GM10266 (cell line): ENCODE measurements at regions not wholly inside any gene's neighbourhood (a gene's known extent, or its start where the extent isn't known, plus 50 kb on each side); places are given as distances from the start of the nearest gene placed in this dataset.

Experiments
- DNase-seq: peaks from one replicate; pipeline ENCODE4 v3.0.0; 2012; ENCODE audit errors: extremely low spot score
- CTCF ChIP-seq: IDR thresholded peaks from 2 replicates; pipeline ENCODE4 v1.5.1; 2012; ENCODE audit warnings: mild to moderate bottlenecking, low read depth; ENCODE audit not compliant: control insufficient read depth, insufficient read depth; ENCODE audit errors: missing control alignments

DNA sequence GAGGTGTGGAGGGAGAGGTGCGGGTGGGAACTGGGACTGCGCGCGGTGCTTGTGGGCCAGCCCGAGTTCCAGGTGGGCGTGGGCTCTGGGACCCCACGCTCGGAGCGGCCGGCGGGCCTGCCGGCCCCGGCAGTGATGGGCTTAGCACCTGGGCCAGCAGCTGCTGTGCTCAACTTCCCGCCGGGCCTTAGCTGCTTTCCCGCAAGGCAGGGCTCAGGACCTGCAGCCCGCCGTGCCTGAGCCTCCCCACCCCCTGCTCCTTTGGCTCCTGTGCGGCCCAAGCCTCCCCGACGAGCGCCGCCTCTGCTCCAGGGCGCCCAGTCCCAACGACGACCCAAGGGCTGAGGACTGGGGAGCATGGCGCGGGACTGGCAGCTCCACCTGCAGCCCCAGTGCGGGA, 232.7 kb downstream of the FGFR2 start:
- no peak for TF ChIP-seq CTCF
- DNase-seq, result no peak

GRCh38 chr10:121368347-121369025, 229.8 kb downstream of the FGFR2 start:
- no peak for TF ChIP-seq CTCF
- no peak for DNase-seq

- no peak for DNase-seq
- no peak for TF ChIP-seq CTCF
Observed at GRCh38 chr10:121369616-121370015, 228.6 kb downstream of the FGFR2 start.

DNA sequence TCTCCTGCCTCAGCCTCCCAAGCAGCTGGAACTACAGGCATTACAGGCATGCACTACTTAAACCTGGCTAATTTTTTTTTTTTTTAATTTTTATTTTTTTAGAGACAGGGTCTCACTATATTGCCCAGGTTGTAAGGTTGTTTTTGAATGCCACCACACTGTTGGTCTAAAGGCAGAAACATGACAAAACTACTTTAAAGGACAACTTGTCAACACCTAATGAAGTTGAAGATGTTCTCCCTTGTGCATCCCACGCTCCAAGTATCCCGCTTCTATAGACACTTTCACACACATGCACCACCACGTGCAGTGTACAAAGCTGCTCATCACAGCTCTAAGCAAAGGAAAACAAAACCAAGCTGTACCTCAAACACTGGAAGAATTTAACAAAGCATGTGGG, 226.4 kb downstream of the FGFR2 start:
- no peak for DNase-seq

GRCh38 chr10:121373411-121373810, 224.8 kb downstream of the FGFR2 start:
- TF ChIP-seq CTCF, result no peak
- no peak for DNase-seq

More for the DNA sequence above, 226.4 kb downstream of the FGFR2 start:
- no peak for TF ChIP-seq CTCF

DNA sequence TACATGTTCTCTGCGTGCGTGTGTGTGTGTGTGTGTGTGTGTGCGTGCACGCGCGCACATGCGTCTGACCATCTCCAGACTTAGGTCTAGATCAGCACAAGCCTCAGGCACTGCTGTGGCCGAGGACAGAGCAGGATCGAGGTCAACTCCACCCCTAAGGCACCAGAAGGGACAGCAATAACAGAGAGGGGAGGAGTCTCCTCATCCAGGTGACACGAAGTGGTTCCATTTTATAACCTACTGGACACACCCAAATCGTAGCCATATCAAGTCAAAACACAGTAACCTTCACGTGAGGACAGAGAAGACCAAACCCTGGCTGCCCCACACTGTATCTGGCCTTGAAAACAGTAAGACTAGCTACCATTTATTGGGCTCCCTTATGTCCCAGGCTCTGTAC, 224.1 kb downstream of the FGFR2 start:
- no peak for DNase-seq
- no peak for TF ChIP-seq CTCF

DNA sequence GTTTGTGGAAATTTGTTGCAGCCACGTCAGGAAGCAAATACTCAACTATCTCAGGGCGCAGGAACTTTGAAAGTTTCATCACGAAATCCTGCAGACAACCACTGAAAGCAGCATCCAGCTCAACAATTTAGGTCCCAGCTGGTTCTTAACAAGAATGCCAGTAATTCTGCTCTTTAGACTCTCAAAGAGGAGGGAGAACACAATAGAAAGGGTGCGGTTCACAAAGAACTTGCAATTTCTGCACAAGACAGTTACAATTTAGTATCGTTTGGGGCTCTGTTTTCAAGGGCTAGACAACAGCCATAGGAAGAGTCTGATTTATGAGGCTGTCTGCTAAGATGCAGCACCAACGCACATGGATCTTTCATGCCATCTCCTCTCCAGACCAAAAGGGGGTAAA, 223.1 kb downstream of the FGFR2 start:
- DNase-seq, result no peak
- TF ChIP-seq CTCF, result no peak
